GM21447 (cell line): ENCODE measurements at regions not wholly inside any gene's neighbourhood (a gene's known extent, or its start where the extent isn't known, plus 50 kb on each side); places are given as distances from the start of the nearest gene placed in this dataset.

Source experiments
- ATAC-seq: cut with Tn5 transposase; IDR thresholded peaks from one replicate; pipeline ENCODE4 v1.9.1; 2021; ENCODE audit not compliant: unreplicated experiment

DNA sequence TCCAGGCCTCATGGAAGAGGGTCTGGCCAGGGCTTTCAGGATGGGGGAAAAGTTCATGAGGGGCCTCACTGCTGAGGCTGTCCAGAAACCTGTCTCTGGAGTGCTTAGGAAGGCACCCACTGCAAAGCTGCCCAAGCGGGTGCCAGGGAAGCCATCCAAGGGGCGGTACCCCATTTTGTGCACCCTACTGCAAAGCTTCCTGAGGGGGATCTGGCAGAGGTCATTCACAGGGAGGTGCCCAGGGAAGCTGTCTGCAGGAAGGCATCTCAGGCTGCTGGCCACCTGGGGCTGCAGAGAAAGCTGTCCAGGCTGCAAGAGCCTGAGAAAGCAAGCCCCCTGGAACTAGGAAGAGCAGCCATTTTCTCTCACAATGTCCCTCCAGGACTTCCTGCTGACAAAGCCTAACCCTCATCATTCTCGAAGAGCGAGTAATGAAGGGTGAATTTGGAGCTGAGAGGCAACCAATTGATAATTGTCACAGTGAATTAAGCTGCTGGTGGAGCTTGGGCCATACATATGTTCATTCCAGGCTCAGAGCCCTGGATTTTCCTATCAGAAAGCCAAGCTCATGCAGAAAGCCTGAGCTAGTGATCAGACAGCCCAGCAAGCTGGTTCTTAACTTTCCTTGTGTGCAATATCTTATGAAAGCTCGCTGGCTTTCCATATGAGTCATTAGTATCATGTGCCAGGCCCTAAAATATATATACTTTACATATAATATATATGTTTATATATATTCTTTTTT, 62.2 kb upstream of the SLC22A16 start:
- ATAC-seq: no peak

DNA sequence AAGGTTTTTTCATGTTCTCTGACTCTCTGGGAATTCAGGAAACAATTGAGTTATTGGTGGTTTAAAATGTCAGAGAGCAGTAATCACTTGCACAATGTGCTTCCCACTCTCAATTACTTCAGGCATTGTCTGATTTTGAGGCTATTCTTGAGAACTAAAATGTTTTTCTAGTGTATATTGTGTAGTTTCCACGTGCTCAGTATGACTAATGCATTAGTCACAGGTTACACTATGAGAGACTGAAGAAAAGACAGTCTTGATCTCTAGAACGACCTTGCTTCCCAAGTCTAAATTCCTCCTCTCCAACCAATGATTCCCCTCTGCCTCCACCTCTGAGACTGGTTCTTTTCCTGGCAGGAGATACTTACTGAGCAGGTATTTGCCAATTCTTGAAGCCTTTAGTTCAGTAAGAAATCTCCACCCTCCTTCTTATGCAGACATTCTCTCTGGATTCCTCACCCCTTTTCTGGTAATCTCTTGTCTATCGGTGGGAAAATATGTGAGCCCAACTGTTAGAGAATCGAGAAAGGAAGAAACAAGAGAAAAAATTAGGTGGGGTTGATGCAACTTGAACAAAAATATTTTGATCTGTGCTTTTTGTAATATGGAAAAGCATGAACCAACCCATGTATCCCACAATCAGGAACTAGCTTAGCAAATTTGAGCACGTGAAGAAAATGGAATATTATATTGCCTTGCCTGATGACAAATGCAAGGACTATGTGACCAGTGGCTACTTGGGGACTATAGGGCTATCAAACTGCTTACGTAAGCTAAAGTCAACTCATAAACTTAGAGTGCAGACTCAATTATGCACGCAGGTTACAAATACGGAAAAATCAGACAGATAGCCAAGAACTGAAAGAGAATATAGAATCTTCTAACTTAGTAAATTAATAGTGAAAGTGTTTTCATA, 61.1 kb upstream of the SLC22A16 start:
- ATAC-seq: no peak

DNA sequence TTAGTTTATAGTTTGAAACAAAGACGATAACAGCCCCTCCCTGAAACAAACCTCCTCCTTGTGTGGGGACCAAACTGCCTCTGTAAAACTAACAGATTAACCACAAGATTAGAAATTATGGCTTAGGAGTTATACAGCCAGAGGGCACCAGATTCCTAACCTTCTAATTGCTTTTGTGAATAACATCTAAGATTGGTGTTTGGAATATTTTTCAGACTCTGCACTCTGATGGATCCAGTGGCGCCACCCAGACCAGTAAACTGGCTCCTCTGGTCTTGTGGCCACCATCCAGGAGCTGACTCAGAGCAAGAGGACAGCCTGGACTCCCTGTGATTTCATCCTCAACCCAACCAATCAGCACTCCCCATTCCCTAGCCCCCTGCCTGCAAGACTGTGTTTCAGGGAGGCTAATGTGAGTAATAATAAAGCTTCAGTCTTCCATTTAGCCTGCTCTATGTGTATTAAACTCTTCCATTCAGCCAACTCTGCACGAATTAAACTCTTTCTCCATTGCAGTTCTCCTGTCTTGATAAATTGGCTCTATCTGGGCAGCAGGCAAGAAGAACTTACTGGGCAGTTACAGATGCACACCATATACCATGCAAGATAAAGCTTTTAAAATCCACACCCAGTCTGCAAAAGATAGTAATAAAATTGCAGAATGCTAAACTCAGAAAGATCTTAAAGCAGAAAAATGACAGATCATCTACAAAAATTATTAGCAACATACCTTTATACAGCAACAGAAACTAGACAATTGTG, 58.5 kb upstream of the SLC22A16 start:
- no peak for ATAC-seq

DNA sequence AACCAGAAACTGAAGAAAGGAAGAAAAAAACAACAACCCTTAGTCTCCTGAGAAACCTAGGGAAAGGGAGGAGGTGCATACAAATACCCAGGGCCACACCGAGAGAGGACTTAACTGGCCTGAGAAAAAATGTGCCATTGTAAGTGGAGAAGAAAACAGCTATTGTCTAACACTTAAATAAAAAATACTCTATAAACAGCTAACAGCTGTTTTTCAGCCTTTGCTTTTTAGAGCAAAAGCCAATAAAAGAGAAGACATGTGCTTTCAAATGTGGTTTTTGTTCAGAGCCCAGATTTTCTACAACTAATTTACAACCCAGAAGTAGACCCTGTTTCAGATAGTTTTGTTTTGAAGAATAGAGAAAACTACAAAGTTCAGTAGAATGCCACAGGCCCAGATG, 56.0 kb upstream of the SLC22A16 start:
- ATAC-seq: no peak

DNA sequence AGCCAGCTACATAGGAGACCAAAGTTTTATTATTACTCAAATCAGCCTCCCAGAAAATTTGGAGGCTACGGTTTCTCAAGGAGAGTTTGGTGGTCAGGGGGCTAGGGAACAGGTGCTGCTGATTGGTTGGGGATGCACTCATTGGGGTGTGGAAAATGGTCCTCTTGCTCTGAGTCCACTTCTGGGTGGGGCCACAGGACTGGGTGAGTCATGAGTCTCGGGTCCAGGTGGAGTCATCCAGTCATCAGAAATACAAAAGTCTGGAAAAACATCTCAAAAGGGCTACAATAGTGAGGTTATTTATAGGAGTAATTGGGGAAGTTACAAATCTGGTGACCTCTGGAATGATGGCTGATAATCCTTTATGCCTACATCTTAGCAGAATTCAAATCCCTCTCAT, 54.3 kb upstream of the SLC22A16 start:
- no peak for ATAC-seq

DNA sequence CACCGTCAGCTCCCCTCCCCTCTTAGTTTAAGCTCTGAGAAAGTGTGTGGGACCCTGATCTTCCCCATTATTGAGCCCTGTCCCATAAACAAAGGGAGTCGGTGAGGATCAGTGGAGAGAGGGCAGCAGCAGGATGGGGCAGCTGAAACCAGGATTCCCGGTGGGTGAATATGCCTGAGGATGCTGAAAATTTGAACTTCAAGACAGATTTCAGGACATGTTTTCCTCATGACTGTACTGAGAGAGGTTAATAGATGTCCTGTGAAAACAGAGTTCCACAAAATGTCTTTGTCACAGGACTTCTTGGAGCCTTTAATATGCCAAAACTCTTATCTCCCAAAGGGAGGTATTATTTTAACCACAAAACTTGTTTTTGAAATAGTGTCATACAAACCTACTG, 53.5 kb upstream of the SLC22A16 start:
- ATAC-seq: no peak

DNA sequence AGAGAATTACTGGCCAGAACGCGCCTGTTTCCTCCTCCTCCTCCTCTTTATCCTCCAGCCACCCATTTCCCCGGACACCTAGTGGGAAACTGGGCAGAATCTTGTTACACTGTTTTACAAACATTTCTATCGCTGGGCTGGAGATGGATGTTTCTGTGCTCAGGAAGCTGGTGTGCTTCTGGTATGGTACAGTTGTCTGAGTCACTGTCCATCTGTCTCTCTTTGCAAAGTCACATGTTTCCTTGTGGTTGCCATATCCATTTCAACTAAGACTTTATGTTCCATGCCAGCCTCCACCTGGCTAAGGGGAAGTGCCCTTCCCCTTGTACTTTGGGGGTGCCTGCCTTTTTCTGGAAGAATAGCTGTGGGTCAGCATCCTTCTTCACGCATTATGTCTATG, 52.9 kb upstream of the SLC22A16 start:
- no peak for ATAC-seq

DNA sequence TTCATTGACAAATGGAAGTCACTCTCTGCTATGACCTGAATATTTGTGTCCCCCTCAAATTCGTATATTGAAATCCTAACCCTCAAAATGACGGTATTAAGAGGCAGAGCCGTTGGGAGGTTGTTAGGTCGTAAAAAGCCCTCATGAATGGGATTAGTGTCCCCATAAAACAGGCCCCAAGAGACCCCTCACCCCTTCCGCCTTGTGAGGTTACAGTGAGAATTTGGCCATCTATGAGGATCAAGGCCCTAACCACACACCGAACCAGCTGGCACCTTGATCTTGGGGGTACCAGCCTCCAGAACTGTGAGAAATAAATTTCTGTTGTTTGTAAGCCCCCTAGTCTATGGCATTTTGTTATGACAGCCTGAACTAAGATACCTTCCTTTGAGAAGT, 52.5 kb upstream of the SLC22A16 start:
- ATAC-seq: no peak

DNA sequence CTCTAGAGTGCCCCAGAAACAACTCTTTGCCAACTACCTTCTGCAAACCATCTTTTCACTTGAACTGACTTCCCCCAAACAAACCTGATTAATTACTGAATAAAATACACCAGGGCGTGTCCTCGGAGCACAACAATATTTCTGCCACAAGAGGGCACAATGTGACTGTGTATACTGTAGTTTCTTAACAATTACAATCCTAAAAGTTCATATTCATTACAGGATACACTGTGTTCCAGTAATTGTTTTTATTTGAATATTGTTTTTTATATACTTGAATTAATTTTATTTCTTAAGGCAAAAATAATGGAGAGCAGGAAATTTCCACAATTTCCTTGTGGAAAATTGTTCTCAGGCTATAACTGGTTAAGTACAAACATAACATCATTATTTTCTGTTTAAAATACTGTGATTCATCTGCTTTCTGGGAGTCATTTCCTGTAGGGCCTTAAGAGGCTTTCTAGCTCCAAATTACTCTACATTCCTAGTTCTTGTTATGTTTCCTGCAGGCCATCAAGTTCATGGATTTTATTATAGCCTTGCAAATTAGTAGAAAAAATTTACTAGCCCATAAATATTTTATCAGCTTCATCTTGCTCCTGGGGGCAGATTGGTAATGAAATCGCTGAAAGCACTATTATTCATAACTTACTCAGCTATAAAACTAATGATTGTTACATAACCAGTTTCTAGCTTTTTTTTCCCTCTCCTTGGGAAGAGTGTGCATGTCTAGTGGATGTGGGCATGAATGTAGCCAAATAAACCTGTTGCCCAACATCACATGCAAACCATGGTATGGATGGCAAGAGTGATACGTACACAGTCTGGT, 51.9 kb upstream of the SLC22A16 start:
- peak; percentile 53 for ATAC-seq

DNA sequence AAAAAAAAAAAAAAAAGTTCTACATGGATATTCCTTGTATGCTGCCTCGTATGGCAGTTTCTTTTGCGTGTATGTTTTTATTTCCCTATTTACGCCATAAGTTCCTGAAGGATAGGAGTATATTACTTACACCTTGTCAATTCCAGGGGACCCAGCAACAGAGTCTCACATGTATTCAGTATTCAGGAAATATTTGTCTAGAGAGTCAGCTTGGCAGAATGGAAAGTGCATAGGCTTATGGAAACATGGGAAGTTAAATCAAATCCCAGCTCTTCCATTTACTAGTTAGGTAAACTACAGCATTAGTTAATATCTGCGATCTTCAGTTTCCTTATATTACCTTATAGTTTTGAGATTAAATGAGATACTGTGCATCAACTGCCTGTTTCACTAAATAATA, 51.1 kb upstream of the SLC22A16 start:
- no peak for ATAC-seq

DNA sequence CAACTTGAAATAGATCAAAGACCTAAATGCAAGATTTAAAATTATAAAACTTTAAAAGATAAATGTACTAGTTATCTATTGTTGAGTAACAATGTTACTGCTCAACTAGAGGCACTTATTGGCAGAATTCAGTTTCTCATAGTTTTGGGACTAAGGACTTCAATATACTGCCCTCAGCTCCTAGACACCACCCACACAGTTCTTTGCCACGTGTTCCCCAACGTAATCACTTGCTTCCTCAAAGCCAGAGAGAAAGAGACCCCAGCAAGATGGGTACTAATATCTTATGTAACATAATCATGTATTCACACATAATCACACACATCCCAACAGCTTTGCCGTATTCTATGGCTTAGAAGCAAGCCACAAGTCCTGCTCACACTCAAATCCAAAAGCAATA, 50.3 kb upstream of the SLC22A16 start:
- ATAC-seq: no peak
